Ishikawa (cell line): ENCODE measurements at regions not wholly inside any gene's neighbourhood (a gene's known extent, or its start where the extent isn't known, plus 50 kb on each side); places are given as distances from the start of the nearest gene placed in this dataset.

ENCODE experiments used
- CREB1 ChIP-seq: IDR thresholded peaks from 2 replicates; pipeline ENCODE4 v1.6.1; 2012; ENCODE audit warnings: low read depth
- EGR1 ChIP-seq: IDR thresholded peaks from 2 replicates; pipeline ENCODE4 v1.6.1; 2012
- EP300 ChIP-seq: IDR thresholded peaks from 2 replicates; pipeline ENCODE4 v1.6.1; 2012; ENCODE audit warnings: borderline replicate concordance
- RAD21 ChIP-seq: IDR thresholded peaks from 2 replicates; pipeline ENCODE4 v1.6.1; 2012; ENCODE audit warnings: low read depth
- TAF1 ChIP-seq: IDR thresholded peaks from 2 replicates; pipeline ENCODE4 v1.6.1; 2012; ENCODE audit warnings: low read depth, mild to moderate bottlenecking
- TCF12 ChIP-seq: IDR thresholded peaks from 2 replicates; pipeline ENCODE4 v1.6.1; 2012; ENCODE audit warnings: low read depth
- TEAD4 ChIP-seq: IDR thresholded peaks from 2 replicates; pipeline ENCODE4 v1.6.1; 2012
- YY1 ChIP-seq: IDR thresholded peaks from 2 replicates; pipeline ENCODE4 v1.6.1; 2012; ENCODE audit warnings: low read depth
- TF ChIP-seq, protein P1 (sequence below): IDR thresholded peaks from 2 replicates; pipeline ENCODE4 v1.6.1; 2012; ENCODE audit warnings: low read depth, mild to moderate bottlenecking
- TF ChIP-seq, protein P2 (sequence below): IDR thresholded peaks from 2 replicates; pipeline ENCODE4 v1.6.1; 2012

DNA sequence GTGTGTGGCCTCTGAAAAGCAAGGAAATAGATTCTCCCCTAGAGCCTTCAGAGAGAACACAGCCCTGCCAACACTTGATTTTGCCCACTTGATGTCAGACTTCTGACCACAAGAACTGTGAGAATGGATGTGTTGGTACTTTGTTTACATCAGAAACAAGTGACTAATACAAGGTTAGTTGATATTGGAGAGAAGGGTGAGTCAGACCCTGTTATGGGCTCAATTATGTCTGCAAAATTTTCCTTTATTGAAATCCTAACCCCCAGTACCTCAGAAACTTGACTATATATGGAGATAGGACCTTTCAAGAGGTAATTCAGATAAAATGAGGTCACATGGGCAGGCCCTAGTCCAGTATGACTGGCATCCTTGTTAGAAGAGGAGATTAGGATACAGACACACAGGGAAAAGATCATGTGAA, 226.7 kb downstream of the RFC3 start:
- no peak for TF ChIP-seq RAD21
- TF ChIP-seq EP300 = no peak
- TF ChIP-seq, protein P1, sequence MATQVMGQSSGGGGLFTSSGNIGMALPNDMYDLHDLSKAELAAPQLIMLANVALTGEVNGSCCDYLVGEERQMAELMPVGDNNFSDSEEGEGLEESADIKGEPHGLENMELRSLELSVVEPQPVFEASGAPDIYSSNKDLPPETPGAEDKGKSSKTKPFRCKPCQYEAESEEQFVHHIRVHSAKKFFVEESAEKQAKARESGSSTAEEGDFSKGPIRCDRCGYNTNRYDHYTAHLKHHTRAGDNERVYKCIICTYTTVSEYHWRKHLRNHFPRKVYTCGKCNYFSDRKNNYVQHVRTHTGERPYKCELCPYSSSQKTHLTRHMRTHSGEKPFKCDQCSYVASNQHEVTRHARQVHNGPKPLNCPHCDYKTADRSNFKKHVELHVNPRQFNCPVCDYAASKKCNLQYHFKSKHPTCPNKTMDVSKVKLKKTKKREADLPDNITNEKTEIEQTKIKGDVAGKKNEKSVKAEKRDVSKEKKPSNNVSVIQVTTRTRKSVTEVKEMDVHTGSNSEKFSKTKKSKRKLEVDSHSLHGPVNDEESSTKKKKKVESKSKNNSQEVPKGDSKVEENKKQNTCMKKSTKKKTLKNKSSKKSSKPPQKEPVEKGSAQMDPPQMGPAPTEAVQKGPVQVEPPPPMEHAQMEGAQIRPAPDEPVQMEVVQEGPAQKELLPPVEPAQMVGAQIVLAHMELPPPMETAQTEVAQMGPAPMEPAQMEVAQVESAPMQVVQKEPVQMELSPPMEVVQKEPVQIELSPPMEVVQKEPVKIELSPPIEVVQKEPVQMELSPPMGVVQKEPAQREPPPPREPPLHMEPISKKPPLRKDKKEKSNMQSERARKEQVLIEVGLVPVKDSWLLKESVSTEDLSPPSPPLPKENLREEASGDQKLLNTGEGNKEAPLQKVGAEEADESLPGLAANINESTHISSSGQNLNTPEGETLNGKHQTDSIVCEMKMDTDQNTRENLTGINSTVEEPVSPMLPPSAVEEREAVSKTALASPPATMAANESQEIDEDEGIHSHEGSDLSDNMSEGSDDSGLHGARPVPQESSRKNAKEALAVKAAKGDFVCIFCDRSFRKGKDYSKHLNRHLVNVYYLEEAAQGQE = no peak
- no peak for TF ChIP-seq YY1
- TF ChIP-seq TAF1 = no peak
- no peak for TF ChIP-seq EGR1
- TF ChIP-seq, protein P2, sequence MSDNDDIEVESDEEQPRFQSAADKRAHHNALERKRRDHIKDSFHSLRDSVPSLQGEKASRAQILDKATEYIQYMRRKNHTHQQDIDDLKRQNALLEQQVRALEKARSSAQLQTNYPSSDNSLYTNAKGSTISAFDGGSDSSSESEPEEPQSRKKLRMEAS = no peak
- TF ChIP-seq TEAD4 = no peak
- no peak for TF ChIP-seq CREB1
- no peak for TF ChIP-seq TCF12
